Neural cell (in vitro differentiated cells): ENCODE measurements at regions not wholly inside any gene's neighbourhood (a gene's known extent, or its start where the extent isn't known, plus 50 kb on each side); places are given as distances from the start of the nearest gene placed in this dataset.

ENCODE experiments used
- H2AFZ ChIP-seq: fragments of 200-600, 300-800 bp; sonication (generic), shearing (Covaris generic); 2 replicates; pipeline ENCODE4 v1.6.0; 2014; ENCODE audit warnings: low read depth, mild to moderate bottlenecking, antibody characterized with exemption, low read length, moderate library complexity
- H3F3A ChIP-seq: fragments of 200-600 bp; shearing (Covaris generic); 2 replicates; pipeline ENCODE4 v1.6.1; 2016; ENCODE audit warnings: mild to moderate bottlenecking, moderate library complexity, mixed read lengths, antibody characterized with exemption, low read length; ENCODE audit not compliant: insufficient read depth, poor library complexity, severe bottlenecking
- H3K27ac ChIP-seq: fragments of 200-600, 300-800 bp; sonication (generic), shearing (Covaris generic); 2 replicates; pipeline ENCODE4 v1.5.1; 2014; ENCODE audit warnings: mild to moderate bottlenecking, low read length, moderate library complexity
- H3K27me3 ChIP-seq: fragments of 300-800, 200-600 bp; sonication (generic), shearing (Covaris generic); 2 replicates; pipeline ENCODE4 v1.6.0; 2014; ENCODE audit warnings: mild to moderate bottlenecking, low read depth, low read length, moderate library complexity; ENCODE audit not compliant: insufficient read depth
- H3K36me3 ChIP-seq: fragments of 300-800, 200-600 bp; sonication (generic), shearing (Covaris generic); 2 replicates; pipeline ENCODE4 v1.5.1; 2014; ENCODE audit warnings: mild to moderate bottlenecking, antibody characterized with exemption, low read length, moderate library complexity; ENCODE audit not compliant: insufficient read depth
- H3K4me2 ChIP-seq: fragments of 300-800, 200-600 bp; sonication (generic), shearing (Covaris generic); 2 replicates; pipeline ENCODE4 v1.6.0; 2014; ENCODE audit warnings: mild to moderate bottlenecking, low read length
- H3K4me3 ChIP-seq: fragments of 300-800, 200-600 bp; sonication (generic), shearing (Covaris generic); 2 replicates; pipeline ENCODE4 v1.5.1; 2014; ENCODE audit warnings: mild to moderate bottlenecking, low read length, moderate library complexity
- H3K79me2 ChIP-seq: fragments of 200-600 bp; shearing (Covaris generic); replicated peaks from 2 replicates; pipeline ENCODE4 v1.6.0; 2014; ENCODE audit warnings: mild to moderate bottlenecking, low read length, moderate library complexity; ENCODE audit not compliant: insufficient read depth
- H3K9ac ChIP-seq: fragments of 300-800, 200-600 bp; sonication (generic), shearing (Covaris generic); 2 replicates; pipeline ENCODE4 v1.6.1; 2016; ENCODE audit warnings: mild to moderate bottlenecking, low read length, mixed read lengths
- H3K9me2 ChIP-seq: fragments of 200-600 bp; shearing (Covaris generic); 2 replicates; pipeline ENCODE4 v1.6.1; 2016; ENCODE audit warnings: mild to moderate bottlenecking, low read length, mixed read lengths; ENCODE audit not compliant: insufficient read depth
- H3K9me3 ChIP-seq: fragments of 200-600, 300-800 bp; sonication (generic), shearing (Covaris generic); 2 replicates; pipeline ENCODE4 v1.6.1; 2016; ENCODE audit warnings: mild to moderate bottlenecking, mixed run types, low read length, moderate library complexity, mixed read lengths
- H4K20me1 ChIP-seq: fragments of 200-600 bp; shearing (Covaris generic); 2 replicates; pipeline ENCODE4 v1.6.1; 2016; ENCODE audit warnings: mild to moderate bottlenecking, mixed run types; ENCODE audit not compliant: insufficient read depth
- EP300 ChIP-seq: fragments of 450-650 bp; conservative IDR thresholded peaks from 2 replicates; pipeline ENCODE4 v1.6.1; 2014; ENCODE audit warnings: antibody characterized with exemption, mild to moderate bottlenecking, moderate library complexity; ENCODE audit not compliant: poor library complexity, severe bottlenecking
- EZH2 ChIP-seq: fragments of 200-600, 300-800 bp; shearing (Covaris generic), sonication (generic); IDR thresholded peaks from 2 replicates; pipeline ENCODE4 v1.6.1; 2014; ENCODE audit warnings: antibody characterized with exemption, low read length, borderline replicate concordance, mild to moderate bottlenecking; ENCODE audit not compliant: insufficient read depth, poor library complexity, severe bottlenecking
- MXI1 ChIP-seq: fragments of 450-650 bp; conservative IDR thresholded peaks from 2 replicates; pipeline ENCODE4 v1.6.1; 2014; ENCODE audit warnings: antibody characterized with exemption, mild to moderate bottlenecking; ENCODE audit not compliant: poor library complexity, severe bottlenecking
- POLR2AphosphoS5 ChIP-seq: IDR thresholded peaks from 2 replicates; pipeline ENCODE4 v1.6.1; 2012
- RAD21 ChIP-seq: fragments of 450-650 bp; conservative IDR thresholded peaks from 2 replicates; pipeline ENCODE4 v1.6.1; 2014; ENCODE audit warnings: antibody characterized with exemption, mild to moderate bottlenecking, moderate library complexity
- SMC3 ChIP-seq: fragments of 450-650 bp; conservative IDR thresholded peaks from 2 replicates; pipeline ENCODE4 v1.6.1; 2014; ENCODE audit warnings: antibody characterized with exemption, mild to moderate bottlenecking, moderate library complexity; ENCODE audit not compliant: poor library complexity
- TAF1 ChIP-seq: IDR thresholded peaks from 2 replicates; pipeline ENCODE4 v1.6.1; 2012; ENCODE audit warnings: low read depth
- TF ChIP-seq, protein P1 (sequence below): IDR thresholded peaks from 2 replicates; pipeline ENCODE4 v1.6.1; 2012; ENCODE audit warnings: borderline replicate concordance
- TF ChIP-seq, protein P2 (sequence below): fragments of 450-650 bp; IDR thresholded peaks from 2 replicates; pipeline ENCODE4 v1.5.1; 2014; ENCODE audit warnings: antibody characterized with exemption, mild to moderate bottlenecking, moderate library complexity; ENCODE audit not compliant: poor library complexity, severe bottlenecking

DNA sequence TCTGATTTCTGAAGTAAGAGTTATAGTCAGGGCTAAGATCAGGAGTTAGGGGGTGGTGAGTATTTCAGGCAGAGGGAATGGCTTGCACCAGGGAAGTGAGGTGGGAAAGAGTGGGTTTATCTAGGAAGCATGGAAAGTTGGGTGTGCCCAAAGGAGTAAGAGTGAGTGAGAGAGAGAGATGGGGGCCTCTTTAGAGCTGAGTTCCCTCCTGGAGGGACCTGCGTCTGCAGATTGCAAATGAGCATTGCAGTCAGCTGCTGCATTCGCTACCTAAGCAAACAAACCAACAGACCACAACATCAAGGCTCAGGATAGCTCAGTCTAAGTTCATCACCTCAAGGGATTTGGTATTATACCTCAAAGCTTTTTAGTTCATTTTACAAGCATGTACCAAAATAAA, 405.8 kb downstream of the FGF9 start:
- H3K4me2 ChIP-seq = no peak overlapping the region

DNA sequence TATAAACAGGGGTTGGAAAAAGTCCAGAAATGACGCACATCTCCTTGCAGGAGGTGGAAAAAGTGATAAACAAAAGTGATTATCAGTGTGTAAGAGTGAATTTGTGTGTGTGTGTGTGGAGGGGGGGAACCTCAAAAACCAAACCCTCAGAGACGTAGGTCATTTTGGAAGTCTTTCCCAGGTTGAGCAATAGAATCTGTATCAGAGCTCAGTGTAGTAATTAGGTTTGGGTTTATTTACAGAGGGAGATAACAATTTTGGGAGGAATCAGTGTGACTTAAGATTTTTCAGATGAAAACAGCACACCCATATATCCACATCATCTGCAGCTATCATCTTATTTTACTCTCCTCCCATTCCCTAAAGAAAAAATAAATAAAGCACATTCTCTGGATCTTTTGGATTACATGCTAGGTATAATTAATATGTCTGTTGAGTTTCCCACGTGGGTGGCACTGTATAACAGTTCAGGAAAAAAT, 406.4 kb downstream of the FGF9 start:
- H2AFZ ChIP-seq = no peak overlapping the region
- no peaks in the 10 kb centered on the region for H3F3A ChIP-seq
- no peaks in the 10 kb centered on the region for H3K9me2 ChIP-seq
- no peaks in the 10 kb centered on the region for H3K79me2 ChIP-seq
- no peak overlapping the region for H3K9ac ChIP-seq
- no peak overlapping the region for H3K4me3 ChIP-seq
- TF ChIP-seq EZH2 = no peak
- TF ChIP-seq, protein P1, sequence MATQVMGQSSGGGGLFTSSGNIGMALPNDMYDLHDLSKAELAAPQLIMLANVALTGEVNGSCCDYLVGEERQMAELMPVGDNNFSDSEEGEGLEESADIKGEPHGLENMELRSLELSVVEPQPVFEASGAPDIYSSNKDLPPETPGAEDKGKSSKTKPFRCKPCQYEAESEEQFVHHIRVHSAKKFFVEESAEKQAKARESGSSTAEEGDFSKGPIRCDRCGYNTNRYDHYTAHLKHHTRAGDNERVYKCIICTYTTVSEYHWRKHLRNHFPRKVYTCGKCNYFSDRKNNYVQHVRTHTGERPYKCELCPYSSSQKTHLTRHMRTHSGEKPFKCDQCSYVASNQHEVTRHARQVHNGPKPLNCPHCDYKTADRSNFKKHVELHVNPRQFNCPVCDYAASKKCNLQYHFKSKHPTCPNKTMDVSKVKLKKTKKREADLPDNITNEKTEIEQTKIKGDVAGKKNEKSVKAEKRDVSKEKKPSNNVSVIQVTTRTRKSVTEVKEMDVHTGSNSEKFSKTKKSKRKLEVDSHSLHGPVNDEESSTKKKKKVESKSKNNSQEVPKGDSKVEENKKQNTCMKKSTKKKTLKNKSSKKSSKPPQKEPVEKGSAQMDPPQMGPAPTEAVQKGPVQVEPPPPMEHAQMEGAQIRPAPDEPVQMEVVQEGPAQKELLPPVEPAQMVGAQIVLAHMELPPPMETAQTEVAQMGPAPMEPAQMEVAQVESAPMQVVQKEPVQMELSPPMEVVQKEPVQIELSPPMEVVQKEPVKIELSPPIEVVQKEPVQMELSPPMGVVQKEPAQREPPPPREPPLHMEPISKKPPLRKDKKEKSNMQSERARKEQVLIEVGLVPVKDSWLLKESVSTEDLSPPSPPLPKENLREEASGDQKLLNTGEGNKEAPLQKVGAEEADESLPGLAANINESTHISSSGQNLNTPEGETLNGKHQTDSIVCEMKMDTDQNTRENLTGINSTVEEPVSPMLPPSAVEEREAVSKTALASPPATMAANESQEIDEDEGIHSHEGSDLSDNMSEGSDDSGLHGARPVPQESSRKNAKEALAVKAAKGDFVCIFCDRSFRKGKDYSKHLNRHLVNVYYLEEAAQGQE = no peak
- TF ChIP-seq TAF1 = no peak
- no peak for TF ChIP-seq EP300
- TF ChIP-seq RAD21 = no peak
- TF ChIP-seq, protein P2, sequence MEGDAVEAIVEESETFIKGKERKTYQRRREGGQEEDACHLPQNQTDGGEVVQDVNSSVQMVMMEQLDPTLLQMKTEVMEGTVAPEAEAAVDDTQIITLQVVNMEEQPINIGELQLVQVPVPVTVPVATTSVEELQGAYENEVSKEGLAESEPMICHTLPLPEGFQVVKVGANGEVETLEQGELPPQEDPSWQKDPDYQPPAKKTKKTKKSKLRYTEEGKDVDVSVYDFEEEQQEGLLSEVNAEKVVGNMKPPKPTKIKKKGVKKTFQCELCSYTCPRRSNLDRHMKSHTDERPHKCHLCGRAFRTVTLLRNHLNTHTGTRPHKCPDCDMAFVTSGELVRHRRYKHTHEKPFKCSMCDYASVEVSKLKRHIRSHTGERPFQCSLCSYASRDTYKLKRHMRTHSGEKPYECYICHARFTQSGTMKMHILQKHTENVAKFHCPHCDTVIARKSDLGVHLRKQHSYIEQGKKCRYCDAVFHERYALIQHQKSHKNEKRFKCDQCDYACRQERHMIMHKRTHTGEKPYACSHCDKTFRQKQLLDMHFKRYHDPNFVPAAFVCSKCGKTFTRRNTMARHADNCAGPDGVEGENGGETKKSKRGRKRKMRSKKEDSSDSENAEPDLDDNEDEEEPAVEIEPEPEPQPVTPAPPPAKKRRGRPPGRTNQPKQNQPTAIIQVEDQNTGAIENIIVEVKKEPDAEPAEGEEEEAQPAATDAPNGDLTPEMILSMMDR = no peak
- TF ChIP-seq MXI1 = no peak
- TF ChIP-seq SMC3 = no peak
- no peak for TF ChIP-seq POLR2AphosphoS5
- no peak overlapping the region for H3K4me2 ChIP-seq
- no peaks in the 10 kb centered on the region for H4K20me1 ChIP-seq
- H3K9me3 ChIP-seq = no peaks in the 10 kb centered on the region
- H3K36me3 ChIP-seq = no peaks in the 10 kb centered on the region
- H3K27me3 ChIP-seq = no peaks in the 10 kb centered on the region
- no peak overlapping the region for H3K27ac ChIP-seq

More for the DNA sequence above, 405.8 kb downstream of the FGF9 start:
- Histone ChIP-seq H3K27me3 (no peaks in the 10 kb centered on the region), H3K27ac (no peak overlapping the region), H3K9me2 (no peaks in the 10 kb centered on the region), H3K79me2 (no peaks in the 10 kb centered on the region), H3K36me3 (no peaks in the 10 kb centered on the region), H4K20me1 (no peaks in the 10 kb centered on the region), H3F3A (no peaks in the 10 kb centered on the region), H3K9ac (no peak overlapping the region), H3K9me3 (no peaks in the 10 kb centered on the region), H3K4me3 (no peak overlapping the region), H2AFZ (no peak overlapping the region)
- TF ChIP-seq POLR2AphosphoS5 (no peak), RAD21 (no peak), EP300 (no peak), SMC3 (no peak), MXI1 (no peak), EZH2 (no peak), TAF1 (no peak)
- TF ChIP-seq, protein P2 = no peak
- TF ChIP-seq, protein P1 = no peak
